ENCODE measurements at regions not wholly inside any gene's neighbourhood (a gene's known extent, or its start where the extent isn't known, plus 50 kb on each side); places are given as distances from the start of the nearest gene placed in this dataset.

GRCh38 chr1:10916311-10916710 is 96.1 kb upstream of the TARDBP start:
- TF ChIP-seq, protein P1, sequence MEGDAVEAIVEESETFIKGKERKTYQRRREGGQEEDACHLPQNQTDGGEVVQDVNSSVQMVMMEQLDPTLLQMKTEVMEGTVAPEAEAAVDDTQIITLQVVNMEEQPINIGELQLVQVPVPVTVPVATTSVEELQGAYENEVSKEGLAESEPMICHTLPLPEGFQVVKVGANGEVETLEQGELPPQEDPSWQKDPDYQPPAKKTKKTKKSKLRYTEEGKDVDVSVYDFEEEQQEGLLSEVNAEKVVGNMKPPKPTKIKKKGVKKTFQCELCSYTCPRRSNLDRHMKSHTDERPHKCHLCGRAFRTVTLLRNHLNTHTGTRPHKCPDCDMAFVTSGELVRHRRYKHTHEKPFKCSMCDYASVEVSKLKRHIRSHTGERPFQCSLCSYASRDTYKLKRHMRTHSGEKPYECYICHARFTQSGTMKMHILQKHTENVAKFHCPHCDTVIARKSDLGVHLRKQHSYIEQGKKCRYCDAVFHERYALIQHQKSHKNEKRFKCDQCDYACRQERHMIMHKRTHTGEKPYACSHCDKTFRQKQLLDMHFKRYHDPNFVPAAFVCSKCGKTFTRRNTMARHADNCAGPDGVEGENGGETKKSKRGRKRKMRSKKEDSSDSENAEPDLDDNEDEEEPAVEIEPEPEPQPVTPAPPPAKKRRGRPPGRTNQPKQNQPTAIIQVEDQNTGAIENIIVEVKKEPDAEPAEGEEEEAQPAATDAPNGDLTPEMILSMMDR (IDR thresholded peaks at IDR 0.05; ENCODE audit: poor library complexity) = no peak
- TF ChIP-seq EZH2 (IDR thresholded peaks at IDR 0.05; ENCODE audit: borderline replicate concordance) (no peak), EZH2phosphoT487 (IDR thresholded peaks at IDR 0.05; ENCODE audit: low read depth, severe bottlenecking, unreplicated experiment) (no peak)
